ENCODE measurements at regions not wholly inside any gene's neighbourhood (a gene's known extent, or its start where the extent isn't known, plus 50 kb on each side); places are given as distances from the start of the nearest gene placed in this dataset.

DNA sequence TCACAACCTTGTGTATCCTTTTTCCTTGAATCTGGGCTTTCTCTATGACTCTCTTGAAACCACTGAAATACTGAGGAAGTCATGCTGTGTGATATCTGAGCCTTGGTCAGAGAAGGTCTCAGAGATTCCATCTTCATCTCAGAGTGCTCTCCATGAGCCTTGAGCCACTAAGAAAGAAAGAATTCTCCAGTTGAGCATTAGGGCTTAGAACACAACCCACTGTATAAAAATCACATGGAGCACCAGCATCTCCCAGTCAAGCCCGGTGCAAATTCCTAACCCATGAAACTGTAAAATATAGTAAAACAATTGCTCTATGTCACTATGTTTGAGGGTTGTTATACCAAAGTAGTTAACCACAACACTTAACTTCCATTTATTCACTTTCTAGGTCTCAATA, 181.4 kb downstream of the MOXD1 start:
- ATAC-seq (no peak), DNase-seq (ENCODE audit: low spot score) (no peak), FAIRE-seq (no peak)
- H3K4me3 ChIP-seq (replicated peaks in 1 of 3; ENCODE audit: insufficient read depth in 1 of 3, low read depth in 2 of 3, low read length in 3 of 3) = no peak overlapping the region
- H3K36me3 ChIP-seq (replicated peaks in 1 of 2; ENCODE audit: control insufficient read depth in 1 of 2, insufficient read depth in 2 of 2, low read length in 2 of 2) = no peaks in the 10 kb centered on the region
- H3K79me2 ChIP-seq (ENCODE audit: insufficient read depth, low read length) = no peaks in the 10 kb centered on the region
- no peaks in the 10 kb centered on the region for H3K4me1 ChIP-seq (ENCODE audit: insufficient read depth, low read length)
- no TSS peak for BruUV-seq (replicated peaks)
- no peak overlapping the region for H3K27ac ChIP-seq (ENCODE audit: extremely low read length, insufficient read depth, low read length)
- ChIA-PET CTCF (ENCODE audit: low intra/inter-chr PET ratio, low total read pairs) (no interaction called here), POLR2A (no interaction called here)
- H3K9me3 ChIP-seq (ENCODE audit: low read length) = peaks cover 11% of the 10 kb centered on the region; the same call in 1 of the 2 replicates
- 32% methylated on average over 1 of the region's 1 CpG for WGBS (ENCODE audit: low lambda C conversion rate)
- H3K9ac ChIP-seq (ENCODE audit: insufficient read depth, low read depth, low read length) = no peak overlapping the region
- in situ Hi-C loops (cut with HindIII; ENCODE audit: extremely low pct_ligation_motif_present, low pct_unique_long_range_greater_than_20kb) = loop anchor here (25.0 kb wide), 1 partner anchor 533 kb away; no protein-coding TSS in a partner anchor
- no peak overlapping the region for H2AFZ ChIP-seq (ENCODE audit: low read length)
- no peak overlapping the region for H3K4me2 ChIP-seq (ENCODE audit: low read depth, low read length)
- peaks cover 0 to 2% of the 10 kb centered on the region in 2 experiments; a peak in 2 of 5 replicates for H3K27me3 ChIP-seq (ENCODE audit: control insufficient read depth in 1 of 2, insufficient read depth in 2 of 2, low read length in 2 of 2)
- intact Hi-C loops (cut with micrococcal nuclease; ENCODE audit: unreplicated experiment) = loop anchor here (5.0 kb wide), 1 partner anchor 58 kb away; no protein-coding TSS in a partner anchor
- H4K20me1 ChIP-seq (ENCODE audit: insufficient read depth, low read length) = no peaks in the 10 kb centered on the region
- no peak for TF ChIP-seq SP5 (CRISPR knock-in tag; IDR thresholded peaks at IDR 0.05; ENCODE audit: borderline replicate concordance, low read depth)
- no peak for TF ChIP-seq ZFYVE20 (CRISPR knock-in tag; IDR thresholded peaks at IDR 0.05; ENCODE audit: borderline replicate concordance, low read depth)
- TF ChIP-seq, protein P1, sequence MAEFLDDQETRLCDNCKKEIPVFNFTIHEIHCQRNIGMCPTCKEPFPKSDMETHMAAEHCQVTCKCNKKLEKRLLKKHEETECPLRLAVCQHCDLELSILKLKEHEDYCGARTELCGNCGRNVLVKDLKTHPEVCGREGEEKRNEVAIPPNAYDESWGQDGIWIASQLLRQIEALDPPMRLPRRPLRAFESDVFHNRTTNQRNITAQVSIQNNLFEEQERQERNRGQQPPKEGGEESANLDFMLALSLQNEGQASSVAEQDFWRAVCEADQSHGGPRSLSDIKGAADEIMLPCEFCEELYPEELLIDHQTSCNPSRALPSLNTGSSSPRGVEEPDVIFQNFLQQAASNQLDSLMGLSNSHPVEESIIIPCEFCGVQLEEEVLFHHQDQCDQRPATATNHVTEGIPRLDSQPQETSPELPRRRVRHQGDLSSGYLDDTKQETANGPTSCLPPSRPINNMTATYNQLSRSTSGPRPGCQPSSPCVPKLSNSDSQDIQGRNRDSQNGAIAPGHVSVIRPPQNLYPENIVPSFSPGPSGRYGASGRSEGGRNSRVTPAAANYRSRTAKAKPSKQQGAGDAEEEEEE (CRISPR knock-in tag; IDR thresholded peaks at IDR 0.05; ENCODE audit: borderline replicate concordance) = no peak
- TF ChIP-seq, protein P2, sequence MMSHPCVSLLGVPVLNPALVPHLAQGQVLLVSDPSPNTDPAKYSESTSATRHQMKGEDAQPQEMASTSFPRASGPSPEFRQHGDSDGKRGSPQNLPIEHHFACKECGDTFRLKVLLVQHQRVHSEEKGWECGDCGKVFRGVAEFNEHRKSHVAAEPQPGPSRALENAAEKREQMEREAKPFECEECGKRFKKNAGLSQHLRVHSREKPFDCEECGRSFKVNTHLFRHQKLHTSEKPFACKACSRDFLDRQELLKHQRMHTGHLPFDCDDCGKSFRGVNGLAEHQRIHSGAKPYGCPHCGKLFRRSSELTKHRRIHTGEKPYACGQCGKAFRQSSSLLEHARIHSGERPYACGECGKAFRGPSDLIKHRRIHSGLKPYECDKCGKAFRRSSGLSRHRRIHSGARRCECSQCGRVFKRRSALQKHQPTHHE (CRISPR knock-in tag; IDR thresholded peaks at IDR 0.05; ENCODE audit: borderline replicate concordance) = no peak
- TF ChIP-seq, protein P3, sequence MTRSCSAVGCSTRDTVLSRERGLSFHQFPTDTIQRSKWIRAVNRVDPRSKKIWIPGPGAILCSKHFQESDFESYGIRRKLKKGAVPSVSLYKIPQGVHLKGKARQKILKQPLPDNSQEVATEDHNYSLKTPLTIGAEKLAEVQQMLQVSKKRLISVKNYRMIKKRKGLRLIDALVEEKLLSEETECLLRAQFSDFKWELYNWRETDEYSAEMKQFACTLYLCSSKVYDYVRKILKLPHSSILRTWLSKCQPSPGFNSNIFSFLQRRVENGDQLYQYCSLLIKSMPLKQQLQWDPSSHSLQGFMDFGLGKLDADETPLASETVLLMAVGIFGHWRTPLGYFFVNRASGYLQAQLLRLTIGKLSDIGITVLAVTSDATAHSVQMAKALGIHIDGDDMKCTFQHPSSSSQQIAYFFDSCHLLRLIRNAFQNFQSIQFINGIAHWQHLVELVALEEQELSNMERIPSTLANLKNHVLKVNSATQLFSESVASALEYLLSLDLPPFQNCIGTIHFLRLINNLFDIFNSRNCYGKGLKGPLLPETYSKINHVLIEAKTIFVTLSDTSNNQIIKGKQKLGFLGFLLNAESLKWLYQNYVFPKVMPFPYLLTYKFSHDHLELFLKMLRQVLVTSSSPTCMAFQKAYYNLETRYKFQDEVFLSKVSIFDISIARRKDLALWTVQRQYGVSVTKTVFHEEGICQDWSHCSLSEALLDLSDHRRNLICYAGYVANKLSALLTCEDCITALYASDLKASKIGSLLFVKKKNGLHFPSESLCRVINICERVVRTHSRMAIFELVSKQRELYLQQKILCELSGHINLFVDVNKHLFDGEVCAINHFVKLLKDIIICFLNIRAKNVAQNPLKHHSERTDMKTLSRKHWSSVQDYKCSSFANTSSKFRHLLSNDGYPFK (CRISPR knock-in tag; IDR thresholded peaks at IDR 0.05; ENCODE audit: borderline replicate concordance) = no peak
- no peak for TF ChIP-seq FOSL1 (CRISPR knock-in tag; IDR thresholded peaks at IDR 0.05; ENCODE audit: borderline replicate concordance)
- TF ChIP-seq, protein P4, sequence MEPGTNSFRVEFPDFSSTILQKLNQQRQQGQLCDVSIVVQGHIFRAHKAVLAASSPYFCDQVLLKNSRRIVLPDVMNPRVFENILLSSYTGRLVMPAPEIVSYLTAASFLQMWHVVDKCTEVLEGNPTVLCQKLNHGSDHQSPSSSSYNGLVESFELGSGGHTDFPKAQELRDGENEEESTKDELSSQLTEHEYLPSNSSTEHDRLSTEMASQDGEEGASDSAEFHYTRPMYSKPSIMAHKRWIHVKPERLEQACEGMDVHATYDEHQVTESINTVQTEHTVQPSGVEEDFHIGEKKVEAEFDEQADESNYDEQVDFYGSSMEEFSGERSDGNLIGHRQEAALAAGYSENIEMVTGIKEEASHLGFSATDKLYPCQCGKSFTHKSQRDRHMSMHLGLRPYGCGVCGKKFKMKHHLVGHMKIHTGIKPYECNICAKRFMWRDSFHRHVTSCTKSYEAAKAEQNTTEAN (CRISPR knock-in tag; conservative IDR thresholded peaks at IDR 0.05) = no peak
- TF ChIP-seq ZNF264 (CRISPR knock-in tag; IDR thresholded peaks at IDR 0.05) = no peak
- TF ChIP-seq, protein P5, sequence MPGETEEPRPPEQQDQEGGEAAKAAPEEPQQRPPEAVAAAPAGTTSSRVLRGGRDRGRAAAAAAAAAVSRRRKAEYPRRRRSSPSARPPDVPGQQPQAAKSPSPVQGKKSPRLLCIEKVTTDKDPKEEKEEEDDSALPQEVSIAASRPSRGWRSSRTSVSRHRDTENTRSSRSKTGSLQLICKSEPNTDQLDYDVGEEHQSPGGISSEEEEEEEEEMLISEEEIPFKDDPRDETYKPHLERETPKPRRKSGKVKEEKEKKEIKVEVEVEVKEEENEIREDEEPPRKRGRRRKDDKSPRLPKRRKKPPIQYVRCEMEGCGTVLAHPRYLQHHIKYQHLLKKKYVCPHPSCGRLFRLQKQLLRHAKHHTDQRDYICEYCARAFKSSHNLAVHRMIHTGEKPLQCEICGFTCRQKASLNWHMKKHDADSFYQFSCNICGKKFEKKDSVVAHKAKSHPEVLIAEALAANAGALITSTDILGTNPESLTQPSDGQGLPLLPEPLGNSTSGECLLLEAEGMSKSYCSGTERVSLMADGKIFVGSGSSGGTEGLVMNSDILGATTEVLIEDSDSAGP (CRISPR knock-in tag; IDR thresholded peaks at IDR 0.05; ENCODE audit: borderline replicate concordance) = no peak
- TF ChIP-seq NFYB (CRISPR knock-in tag; IDR thresholded peaks at IDR 0.05) = no peak
- no peak for TF ChIP-seq ZNF292 (CRISPR knock-in tag; IDR thresholded peaks at IDR 0.05; ENCODE audit: borderline replicate concordance, low read depth)
- TF ChIP-seq TEAD2 (CRISPR knock-in tag; IDR thresholded peaks at IDR 0.05) = no peak
- TF ChIP-seq STAT5B (CRISPR knock-in tag; IDR thresholded peaks at IDR 0.05) = no peak
- TF ChIP-seq HCFC1 (IDR thresholded peaks at IDR 0.05; ENCODE audit: low read depth, low read length) = no peak
- TF ChIP-seq PHB2 (IDR thresholded peaks at IDR 0.05; ENCODE audit: partially characterized antibody) = no peak
- no peak for TF ChIP-seq ZNF777 (CRISPR knock-in tag; IDR thresholded peaks at IDR 0.05)

Data from HepG2 (cell line).